Effector memory CD8-positive, alpha-beta T cell (primary cell): ENCODE measurements at regions not wholly inside any gene's neighbourhood (a gene's known extent, or its start where the extent isn't known, plus 50 kb on each side); places are given as distances from the start of the nearest gene placed in this dataset.

Experiments
- ATAC-seq: fragments of 150-1000 bp; cut with Tn5 transposase; replicated peaks from 2 replicates; pipeline ENCODE4 v1.10.0; 2021; ENCODE audit warnings: mild to moderate bottlenecking, moderate library complexity
- DNase-seq, 3 experiments: peaks; one replicate each; pipeline ENCODE4 v3.0.0; 2021
- H3K27ac Mint-ChIP-seq, 2 donors: one replicate each; pipeline ENCODE4 v1.8.0; 2022; ENCODE audit warnings: mild to moderate bottlenecking in 2 of 2, mixed read lengths in 2 of 2, moderate library complexity in 2 of 2
- H3K27me3 Mint-ChIP-seq, 2 donors: one replicate each; pipeline ENCODE4 v1.8.0; 2022; ENCODE audit warnings: mixed read lengths in 2 of 2
- H3K36me3 Mint-ChIP-seq: one replicate; pipeline ENCODE4 v1.8.0; 2022; ENCODE audit warnings: mild to moderate bottlenecking, moderate library complexity, mixed read lengths; ENCODE audit not compliant: insufficient read depth
- H3K4me1 Mint-ChIP-seq, 2 donors: one replicate each; pipeline ENCODE4 v1.8.0; 2022; ENCODE audit warnings: low read depth in 2 of 2, mixed read lengths in 2 of 2
- H3K4me3 Mint-ChIP-seq, 2 donors: one replicate each; pipeline ENCODE4 v1.8.0; 2022; ENCODE audit warnings: mild to moderate bottlenecking in 2 of 2, mixed read lengths in 2 of 2, moderate library complexity in 2 of 2
- H3K9me3 Mint-ChIP-seq, 2 donors: one replicate each; pipeline ENCODE4 v1.8.0; 2022; ENCODE audit warnings: mixed read lengths in 2 of 2

- DNase-seq, result no peak
- no peak overlapping the region for H3K4me3 Mint-ChIP-seq
- no peaks in the 10 kb centered on the region for H3K36me3 Mint-ChIP-seq
- no peaks in the 10 kb centered on the region for H3K9me3 Mint-ChIP-seq
- ATAC-seq, result no peak
- peaks cover 4 to 5% of the 10 kb centered on the region in 2 donors for H3K4me1 Mint-ChIP-seq
- H3K27ac Mint-ChIP-seq, result no peak overlapping the region
- peaks cover 46 to 73% of the 10 kb centered on the region in 2 donors for H3K27me3 Mint-ChIP-seq
Measured at GRCh38 chr3:13257666-13258065, 162.5 kb downstream of the NUP210 start.

GRCh38 chr3:13256845-13257244 is 163.3 kb downstream of the NUP210 start:
- Mint-ChIP-seq H3K36me3 (no peaks in the 10 kb centered on the region), H3K4me1 (no peaks in the 10 kb centered on the region), H3K27me3 (peaks cover 54 to 81% of the 10 kb centered on the region in 2 donors), H3K4me3 (no peak overlapping the region), H3K9me3 (no peaks in the 10 kb centered on the region), H3K27ac (no peak overlapping the region)
- ATAC-seq, result no peak
- no peak for DNase-seq

- DNase-seq (no peak), ATAC-seq (no peak)
- no peak overlapping the region for H3K27ac Mint-ChIP-seq
- no peak overlapping the region for H3K4me3 Mint-ChIP-seq
- no peaks in the 10 kb centered on the region for H3K36me3 Mint-ChIP-seq
- no peaks in the 10 kb centered on the region for H3K9me3 Mint-ChIP-seq
- no peaks in the 10 kb centered on the region for H3K4me1 Mint-ChIP-seq
- H3K27me3 Mint-ChIP-seq, result peaks cover 64 to 79% of the 10 kb centered on the region in 2 donors
Measured at GRCh38 chr3:13254028-13254951, 165.8 kb downstream of the NUP210 start.

- Mint-ChIP-seq H3K27me3 (peaks cover 59 to 77% of the 10 kb centered on the region in 2 donors), H3K36me3 (no peaks in the 10 kb centered on the region), H3K4me1 (no peaks in the 10 kb centered on the region), H3K27ac (no peak overlapping the region), H3K9me3 (no peaks in the 10 kb centered on the region), H3K4me3 (no peak overlapping the region)
- DNase-seq (no peak), ATAC-seq (no peak)
Measured at GRCh38 chr3:13253208-13253937, 166.7 kb downstream of the NUP210 start.

- Mint-ChIP-seq H3K9me3 (no peaks in the 10 kb centered on the region), H3K4me3 (no peak overlapping the region), H3K27me3 (peaks cover 59 to 74% of the 10 kb centered on the region in 2 donors), H3K27ac (no peak overlapping the region), H3K4me1 (no peaks in the 10 kb centered on the region), H3K36me3 (no peaks in the 10 kb centered on the region)
- ATAC-seq (no peak), DNase-seq (no peak)
Measured at GRCh38 chr3:13252207-13252606, 167.9 kb downstream of the NUP210 start.

GRCh38 chr3:13251166-13251903 is 168.8 kb downstream of the NUP210 start:
- ATAC-seq, result no peak
- Mint-ChIP-seq H3K27ac (no peak overlapping the region), H3K9me3 (no peaks in the 10 kb centered on the region)

GRCh38 chr3:13249664-13250390 is 170.3 kb downstream of the NUP210 start:
- no peaks in the 10 kb centered on the region for H3K4me1 Mint-ChIP-seq
- no peaks in the 10 kb centered on the region for H3K9me3 Mint-ChIP-seq
- H3K27ac Mint-ChIP-seq, result no peak overlapping the region
- ATAC-seq, result no peak
- peaks cover 39 to 51% of the 10 kb centered on the region in 2 donors for H3K27me3 Mint-ChIP-seq
- DNase-seq, result no peak
- no peaks in the 10 kb centered on the region for H3K36me3 Mint-ChIP-seq
- H3K4me3 Mint-ChIP-seq, result no peak overlapping the region

More at GRCh38 chr3:13251166-13251903, 168.8 kb downstream of the NUP210 start:
- no peaks in the 10 kb centered on the region for H3K4me1 Mint-ChIP-seq
- DNase-seq, result no peak
- peaks cover 51 to 66% of the 10 kb centered on the region in 2 donors for H3K27me3 Mint-ChIP-seq
- H3K36me3 Mint-ChIP-seq, result no peaks in the 10 kb centered on the region
- no peak overlapping the region for H3K4me3 Mint-ChIP-seq

GRCh38 chr3:13248640-13249039 is 171.5 kb downstream of the NUP210 start:
- no peaks in the 10 kb centered on the region for H3K9me3 Mint-ChIP-seq
- no peaks in the 10 kb centered on the region for H3K36me3 Mint-ChIP-seq
- ATAC-seq (no peak), DNase-seq (no peak)
- no peak overlapping the region for H3K27ac Mint-ChIP-seq
- H3K27me3 Mint-ChIP-seq, result peaks cover 27 to 39% of the 10 kb centered on the region in 2 donors
- no peaks in the 10 kb centered on the region for H3K4me1 Mint-ChIP-seq
- no peak overlapping the region for H3K4me3 Mint-ChIP-seq

- ATAC-seq (no peak), DNase-seq (no peak)
- Mint-ChIP-seq H3K9me3 (no peaks in the 10 kb centered on the region), H3K27me3 (peaks cover 0 to 8% of the 10 kb centered on the region in 2 donors), H3K4me1 (no peaks in the 10 kb centered on the region), H3K36me3 (no peaks in the 10 kb centered on the region), H3K27ac (no peak overlapping the region), H3K4me3 (no peak overlapping the region)
Measured at GRCh38 chr3:13245615-13245978, 172.4 kb upstream of the IQSEC1 start.

- Mint-ChIP-seq H3K9me3 (no peaks in the 10 kb centered on the region), H3K27ac (no peak overlapping the region), H3K4me3 (no peak overlapping the region), H3K36me3 (no peaks in the 10 kb centered on the region), H3K4me1 (peaks cover 0 to 2% of the 10 kb centered on the region in 2 donors), H3K27me3 (peaks cover 6 to 12% of the 10 kb centered on the region in 2 donors)
- ATAC-seq (no peak), DNase-seq (no peak)
Measured at GRCh38 chr3:13243586-13243985, 170.4 kb upstream of the IQSEC1 start.

- no peaks in the 10 kb centered on the region for H3K36me3 Mint-ChIP-seq
Measured at GRCh38 chr3:13242364-13242737, 169.1 kb upstream of the IQSEC1 start.

GRCh38 chr3:13241621-13242363 is 168.6 kb upstream of the IQSEC1 start:
- no peaks in the 10 kb centered on the region for H3K36me3 Mint-ChIP-seq
- no peaks in the 10 kb centered on the region for H3K9me3 Mint-ChIP-seq
- H3K27me3 Mint-ChIP-seq, result peaks cover 8 to 13% of the 10 kb centered on the region in 2 donors
- ATAC-seq (no peak), DNase-seq (no peak)
- H3K27ac Mint-ChIP-seq, result no peak overlapping the region
- no peak overlapping the region for H3K4me3 Mint-ChIP-seq
- H3K4me1 Mint-ChIP-seq, result peaks cover 0 to 2% of the 10 kb centered on the region in 2 donors

More at GRCh38 chr3:13242364-13242737, 169.1 kb upstream of the IQSEC1 start:
- Mint-ChIP-seq H3K4me1 (peaks cover 0 to 2% of the 10 kb centered on the region in 2 donors), H3K9me3 (no peaks in the 10 kb centered on the region), H3K27ac (no peak overlapping the region), H3K4me3 (no peak overlapping the region), H3K27me3 (peaks cover 8 to 13% of the 10 kb centered on the region in 2 donors)
- DNase-seq (no peak), ATAC-seq (no peak)
